Upper lobe of right lung (tissue), 1 donor: ENCODE measurements at regions not wholly inside any gene's neighbourhood (a gene's known extent, or its start where the extent isn't known, plus 50 kb on each side); places are given as distances from the start of the nearest gene placed in this dataset.
"Not testable (repeated sequence)": the region's sequence is repeated elsewhere in the genome, so short reads cannot be mapped to it uniquely, and the experiment has no call there.

Experiments used
- ATAC-seq: fragments of 200-7000 bp; cut with Tn5 transposase; one replicate; pipeline ENCODE4 v1.9.1; 2020; ENCODE audit warnings: mild to moderate bottlenecking, moderate library complexity
- DNase-seq: peaks from one replicate; pipeline ENCODE4 v3.0.0-alpha.2; 2020
- H3K27ac ChIP-seq: fragments of 200-600 bp; one replicate; pipeline ENCODE4 v1.8.0; 2022
- H3K27me3 ChIP-seq: fragments of 200-600 bp; one replicate; pipeline ENCODE4 v1.8.0; 2022; ENCODE audit warnings: mild to moderate bottlenecking
- H3K36me3 ChIP-seq: fragments of 200-600 bp; one replicate; pipeline ENCODE4 v1.8.0; 2022
- H3K4me1 ChIP-seq: fragments of 200-600 bp; one replicate; pipeline ENCODE4 v1.8.0; 2022
- H3K4me3 ChIP-seq: fragments of 200-600 bp; one replicate; pipeline ENCODE4 v1.8.0; 2022; ENCODE audit warnings: mild to moderate bottlenecking
- H3K9me3 ChIP-seq: fragments of 200-600 bp; one replicate; pipeline ENCODE4 v1.8.0; 2022
- CTCF ChIP-seq: fragments of 200-600 bp; IDR thresholded peaks from one replicate; pipeline ENCODE4 v1.8.0; 2022; ENCODE audit warnings: antibody characterized with exemption
- intact Hi-C: fragments of 100-400 bp; cut with DNase I; formaldehyde crosslinking; loops from one replicate; pipeline ENCODE4 v1.11.0; 2022
- donor health status: DM: no; HTN: yes; CAD: no; lungs with severe emphysema.

GRCh38 chr5:88063813-88064212 is 204.8 kb downstream of the TMEM161B start:
- no peaks in the 10 kb centered on the region for H3K4me1 ChIP-seq
- peaks cover 4% of the 10 kb centered on the region for H3K9me3 ChIP-seq
- H3K27me3 ChIP-seq = no peaks in the 10 kb centered on the region
- no peak overlapping the region for H3K27ac ChIP-seq
- no peaks in the 10 kb centered on the region for H3K36me3 ChIP-seq
- no peak for TF ChIP-seq CTCF
- H3K4me3 ChIP-seq = no peak overlapping the region
- ATAC-seq = no peak
- DNase-seq = no peak
- intact Hi-C loops = no loop called here

DNA sequence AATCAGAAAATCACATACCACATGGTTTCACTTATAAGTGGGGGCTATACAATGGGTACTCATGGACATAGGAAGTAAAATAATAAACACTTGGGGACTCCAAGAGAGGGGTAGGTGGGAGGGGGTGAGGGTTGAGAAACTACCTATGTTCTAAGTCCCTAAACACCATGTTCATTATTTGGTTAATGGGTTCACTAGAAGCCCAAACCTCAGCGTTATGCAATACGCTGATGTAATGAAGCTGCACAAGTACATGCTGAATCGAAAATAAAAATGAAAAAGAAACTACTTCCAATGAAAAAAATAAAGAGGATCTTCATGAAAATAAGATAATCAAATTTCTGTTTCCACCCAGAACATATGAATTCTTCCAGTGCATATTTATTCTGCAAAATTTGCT is 208.5 kb downstream of the TMEM161B start:
- Histone ChIP-seq H3K27me3 (no peaks in the 10 kb centered on the region), H3K27ac (no peak overlapping the region), H3K4me3 (no peak overlapping the region), H3K9me3 (peaks cover 4% of the 10 kb centered on the region), H3K4me1 (no peaks in the 10 kb centered on the region), H3K36me3 (no peaks in the 10 kb centered on the region)
- TF ChIP-seq CTCF = no peak
- intact Hi-C loops = no loop called here
- ATAC-seq (no peak), DNase-seq (no peak)

DNA sequence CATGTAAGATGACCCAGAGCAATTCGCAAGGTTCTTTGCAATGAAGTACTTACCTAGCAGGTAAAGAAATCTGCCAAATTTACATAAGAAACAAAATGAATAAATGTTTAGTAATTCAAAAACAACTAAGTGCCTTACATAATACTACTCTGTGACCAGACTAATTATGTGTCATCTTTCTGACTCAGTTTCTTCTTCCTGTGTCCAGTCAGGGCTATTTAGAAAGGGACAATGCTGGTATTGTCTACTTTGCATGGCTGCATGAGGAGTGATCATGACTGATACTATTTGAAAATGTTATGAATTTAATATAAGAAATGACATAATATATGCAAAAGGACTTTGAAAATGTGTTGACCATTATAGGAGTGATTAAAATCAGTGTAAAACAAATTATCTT is 210.0 kb downstream of the TMEM161B start:
- Histone ChIP-seq H3K27ac (no peak overlapping the region), H3K4me3 (no peak overlapping the region), H3K27me3 (no peaks in the 10 kb centered on the region), H3K9me3 (peaks cover 4% of the 10 kb centered on the region), H3K4me1 (no peaks in the 10 kb centered on the region), H3K36me3 (no peaks in the 10 kb centered on the region)
- intact Hi-C loops = no loop called here
- ATAC-seq (no peak), DNase-seq (no peak)
- no peak for TF ChIP-seq CTCF

DNA sequence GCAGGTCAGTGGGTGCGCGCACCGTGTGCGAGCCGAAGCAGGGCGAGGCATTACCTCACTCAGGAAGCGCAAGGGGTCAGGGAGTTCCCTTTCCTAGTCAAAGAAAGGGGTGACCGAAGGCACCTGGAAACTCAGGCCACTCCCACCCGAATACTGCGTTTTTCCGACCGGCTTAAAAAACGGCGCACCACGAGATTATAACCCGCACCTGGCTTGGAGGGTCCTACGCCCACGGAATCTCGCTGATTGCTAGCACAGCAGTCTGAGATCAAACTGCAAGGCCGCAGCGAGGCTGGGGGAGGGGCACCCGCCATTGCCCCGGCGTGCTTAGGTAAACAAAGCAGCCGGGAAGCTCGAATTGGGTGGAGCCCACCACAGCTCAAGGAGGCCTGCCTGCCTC is 216.2 kb downstream of the TMEM161B start:
- H3K36me3 ChIP-seq, H3K4me3 ChIP-seq, ATAC-seq, H3K4me1 ChIP-seq, H3K27me3 ChIP-seq, DNase-seq, H3K27ac ChIP-seq, intact Hi-C loops, H3K9me3 ChIP-seq: not testable (repeated sequence)

GRCh38 chr5:88051148-88051547 is 217.5 kb downstream of the TMEM161B start:
- intact Hi-C loops = no loop called here
- DNase-seq (no peak), ATAC-seq (no peak)

DNA sequence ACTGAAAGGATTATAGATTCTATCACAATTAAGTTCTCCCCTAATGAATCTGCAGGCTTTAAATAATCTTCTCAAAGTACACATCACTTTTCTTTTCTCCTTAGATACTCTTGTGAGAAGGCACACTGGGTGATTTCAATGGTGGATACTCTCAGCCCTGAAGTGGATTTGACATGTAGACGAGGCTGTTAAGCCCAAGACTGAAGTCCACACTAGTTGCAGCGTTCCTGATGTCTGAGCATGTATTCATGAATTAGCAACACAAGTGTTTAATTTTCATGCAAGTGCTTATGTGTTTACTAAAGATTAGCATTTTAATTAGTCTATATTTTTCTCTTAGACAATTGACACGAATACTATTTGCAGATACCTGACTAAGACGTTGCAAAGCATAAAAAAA is 218.9 kb downstream of the TMEM161B start:
- intact Hi-C loops = no loop called here
- ATAC-seq = no peak
- no peaks in the 10 kb centered on the region for H3K9me3 ChIP-seq
- H3K36me3 ChIP-seq = no peaks in the 10 kb centered on the region
- no peaks in the 10 kb centered on the region for H3K27me3 ChIP-seq
- H3K4me1 ChIP-seq = no peaks in the 10 kb centered on the region
- TF ChIP-seq CTCF = no peak
- H3K4me3 ChIP-seq = no peak overlapping the region
- H3K27ac ChIP-seq = no peak overlapping the region
- no peak for DNase-seq

More at GRCh38 chr5:88051148-88051547, 217.5 kb downstream of the TMEM161B start:
- Histone ChIP-seq H3K4me1 (no peaks in the 10 kb centered on the region), H3K27me3 (no peaks in the 10 kb centered on the region), H3K27ac (no peak overlapping the region), H3K4me3 (no peak overlapping the region), H3K9me3 (no peaks in the 10 kb centered on the region), H3K36me3 (no peaks in the 10 kb centered on the region)
- no peak for TF ChIP-seq CTCF
